ENCODE measurements at regions not wholly inside any gene's neighbourhood (a gene's known extent, or its start where the extent isn't known, plus 50 kb on each side); places are given as distances from the start of the nearest gene placed in this dataset.

- TF ChIP-seq CTCF (IDR thresholded peaks at IDR 0.05) (no peak), POLR2A (IDR thresholded peaks at IDR 0.05) (no peak)
Observed at GRCh38 chr7:25595996-25596395, 367.7 kb upstream of the NPVF start.
